NCI-H1694 (cell line): ENCODE measurements at regions not wholly inside any gene's neighbourhood (a gene's known extent, or its start where the extent isn't known, plus 50 kb on each side); places are given as distances from the start of the nearest gene placed in this dataset.
"Not testable (repeated sequence)": the region's sequence is repeated elsewhere in the genome, so short reads cannot be mapped to it uniquely, and the experiment has no call there.

ENCODE experiments used
- DNase-seq: peaks from one replicate; lab custom pipeline; 2025; lab: John Stamatoyannopoulos, UW

DNA sequence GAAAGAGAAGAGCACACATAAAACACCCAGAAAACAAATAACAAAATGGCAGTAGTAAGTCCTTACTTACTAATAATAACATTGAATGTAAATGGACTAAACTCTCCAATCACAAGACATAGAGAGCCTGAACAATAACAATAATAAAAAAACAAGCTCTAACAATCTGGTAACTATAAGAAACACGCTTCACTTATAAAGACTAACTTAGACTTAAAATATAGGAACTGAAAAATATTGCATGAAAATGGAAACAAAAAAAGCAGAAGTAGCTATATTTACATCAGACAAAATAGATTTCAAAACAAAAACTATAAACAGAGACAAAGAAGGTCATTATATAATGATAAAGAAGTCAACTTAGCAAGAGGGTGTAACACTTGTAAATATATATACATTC lies 83.1 kb upstream of the LYPLAL1 start:
- DNase-seq, result no peak

DNA sequence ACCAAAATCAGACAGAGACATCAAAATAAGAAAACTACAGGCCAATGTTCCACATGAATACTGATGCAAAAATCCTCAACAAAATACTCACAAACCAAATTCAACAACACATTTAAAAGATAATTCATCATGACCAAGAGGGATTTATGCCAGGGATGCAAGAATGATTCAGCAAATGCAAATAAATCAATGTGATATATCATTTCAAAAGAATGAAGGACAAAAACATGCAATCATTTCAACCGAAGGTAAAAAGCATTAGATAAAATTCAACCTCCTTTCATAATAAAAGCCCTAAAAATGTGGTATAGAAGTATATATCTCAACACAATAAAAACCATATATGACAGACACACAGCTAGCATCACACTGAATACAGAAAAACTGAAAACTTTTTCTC lies 81.5 kb upstream of the LYPLAL1 start:
- DNase-seq, result no peak

DNA sequence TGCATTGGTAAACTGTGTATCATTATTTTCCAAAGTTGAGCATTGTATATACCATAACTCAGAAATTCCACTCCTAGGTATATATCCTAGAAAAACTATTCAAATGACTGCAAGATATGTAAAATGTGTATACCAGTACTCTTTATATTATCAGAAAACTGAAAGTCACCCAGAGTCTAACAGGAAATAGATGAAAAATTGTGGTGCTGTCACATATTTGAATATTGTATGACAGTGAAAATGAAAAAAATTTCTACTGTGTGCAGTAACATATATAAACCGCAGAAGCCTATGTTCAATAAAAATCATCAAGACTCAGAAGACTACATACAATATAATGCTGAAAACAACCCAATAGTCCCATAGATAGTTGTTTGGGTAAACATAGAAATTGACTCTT lies 74.4 kb upstream of the LYPLAL1 start:
- no peak for DNase-seq

DNA sequence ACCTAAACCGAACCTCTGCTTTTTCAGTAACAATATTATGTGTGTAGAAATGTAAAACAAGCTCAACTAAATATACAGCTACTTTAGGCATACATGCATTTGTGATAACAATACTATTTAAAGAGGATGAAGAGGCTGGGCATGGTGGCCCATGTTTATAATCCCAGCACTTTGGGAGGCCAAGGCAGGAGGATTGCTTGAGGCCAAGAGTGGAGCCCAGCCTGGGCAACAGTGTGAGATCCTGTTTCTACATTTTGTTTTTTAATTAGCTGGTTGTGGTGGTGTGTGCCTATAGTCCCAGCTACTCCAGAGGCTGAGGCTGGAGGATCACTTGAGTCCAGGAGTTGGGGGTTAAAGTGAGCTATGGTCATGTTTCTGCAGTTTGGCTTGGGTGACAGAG lies 73.6 kb upstream of the LYPLAL1 start:
- DNase-seq, result no peak

DNA sequence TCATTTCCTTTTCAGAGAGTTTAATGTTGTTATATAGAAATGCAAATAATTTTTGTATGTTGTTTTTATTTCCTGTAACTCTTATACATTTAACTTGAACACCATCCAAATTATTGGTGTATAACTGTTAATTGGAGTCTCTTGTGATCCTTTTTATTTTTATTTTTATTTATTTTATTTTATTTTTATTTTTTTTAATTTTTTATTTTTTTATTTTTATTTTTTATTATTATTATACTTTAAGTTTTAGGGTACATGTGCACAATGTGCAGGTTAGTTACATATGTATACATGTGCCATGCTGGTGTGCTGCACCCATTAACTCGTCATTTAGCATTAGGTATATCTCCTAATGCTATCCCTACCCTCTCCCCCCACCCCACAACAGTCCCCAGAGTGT lies 71.2 kb upstream of the LYPLAL1 start:
- DNase-seq, result not testable (repeated sequence)

DNA sequence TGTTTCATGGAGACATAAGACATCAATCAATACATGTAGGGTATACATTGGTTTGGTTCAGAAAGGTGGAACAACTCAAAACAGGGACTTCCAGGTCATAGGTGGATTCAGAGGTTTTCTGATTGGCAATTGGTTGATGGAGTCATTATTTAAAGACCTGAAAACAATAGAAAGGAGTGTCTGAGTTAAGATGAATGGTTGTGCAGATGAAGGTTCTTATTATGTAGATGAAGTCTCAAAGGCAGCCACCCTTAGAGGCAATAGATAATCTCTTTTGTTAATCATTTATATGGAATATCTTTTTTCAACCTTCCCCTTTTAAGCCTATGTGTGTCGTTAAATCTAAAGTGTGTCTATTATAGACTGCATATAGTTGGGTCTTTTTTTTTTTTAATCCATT lies 67.8 kb upstream of the LYPLAL1 start:
- DNase-seq, result no peak

DNA sequence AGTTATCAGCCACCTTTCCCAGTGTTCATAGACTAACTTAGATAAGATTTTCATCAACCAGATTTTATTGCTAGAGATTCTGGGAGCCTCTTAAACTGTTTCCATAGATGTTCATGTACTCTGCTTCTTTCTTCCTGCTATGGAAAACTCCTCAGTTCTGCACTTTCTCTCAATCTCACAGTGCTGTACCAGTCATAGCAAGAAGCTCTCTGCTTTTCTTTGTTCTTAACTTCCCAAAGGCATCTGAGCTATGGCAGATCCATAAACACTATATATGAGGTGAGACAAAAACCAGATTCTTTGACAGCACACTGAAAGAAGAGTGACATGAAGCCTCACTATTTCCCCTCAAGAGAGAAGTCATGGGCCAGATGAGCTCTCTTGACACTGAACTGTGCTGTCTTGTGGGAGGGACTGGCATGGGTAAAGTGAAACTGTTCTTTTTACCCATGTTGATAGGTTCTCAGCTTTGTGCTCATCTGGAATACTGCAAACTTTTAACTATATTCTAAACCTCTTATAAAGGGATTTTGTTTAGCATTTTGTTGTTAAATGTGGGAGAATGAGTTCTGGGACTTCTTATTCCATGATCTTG lies 64.2 kb upstream of the LYPLAL1 start:
- DNase-seq, result no peak

DNA sequence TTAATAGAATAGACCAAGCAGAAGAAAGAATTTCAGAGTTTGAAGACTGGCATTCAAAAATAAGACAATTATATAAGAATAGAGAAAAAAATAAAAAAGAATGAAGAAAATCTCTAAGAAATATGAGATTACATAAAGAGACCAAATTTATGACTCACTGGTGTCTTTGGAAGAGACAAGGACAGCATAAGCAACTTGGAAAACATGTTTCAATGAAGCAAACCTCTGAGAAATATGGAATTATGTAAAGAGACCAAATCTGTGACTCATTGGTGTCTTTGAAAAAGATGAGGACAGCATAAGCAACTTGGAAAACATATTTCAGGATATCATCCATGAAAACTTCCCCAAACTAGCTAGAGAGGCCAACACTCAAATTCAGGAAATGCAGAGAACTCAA lies 60.4 kb upstream of the LYPLAL1 start:
- DNase-seq, result no peak

DNA sequence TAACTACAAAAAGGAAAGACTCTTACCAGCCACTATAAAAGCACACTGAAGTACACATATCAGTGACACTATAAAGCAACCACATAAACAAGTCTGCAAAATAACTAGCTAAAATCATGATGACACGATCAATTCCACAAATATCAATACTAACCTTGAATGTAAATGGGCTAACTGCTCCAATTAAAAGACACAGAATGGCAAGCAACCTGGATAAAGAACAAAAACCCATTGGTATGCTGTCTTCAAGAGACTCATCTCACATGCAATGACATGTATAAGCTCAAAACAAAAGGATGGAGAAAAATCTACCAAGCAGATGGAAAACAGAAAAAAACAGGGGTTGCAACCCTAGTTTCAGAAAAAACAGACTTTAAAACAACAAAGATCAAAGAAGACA lies 59.7 kb upstream of the LYPLAL1 start:
- DNase-seq, result no peak

DNA sequence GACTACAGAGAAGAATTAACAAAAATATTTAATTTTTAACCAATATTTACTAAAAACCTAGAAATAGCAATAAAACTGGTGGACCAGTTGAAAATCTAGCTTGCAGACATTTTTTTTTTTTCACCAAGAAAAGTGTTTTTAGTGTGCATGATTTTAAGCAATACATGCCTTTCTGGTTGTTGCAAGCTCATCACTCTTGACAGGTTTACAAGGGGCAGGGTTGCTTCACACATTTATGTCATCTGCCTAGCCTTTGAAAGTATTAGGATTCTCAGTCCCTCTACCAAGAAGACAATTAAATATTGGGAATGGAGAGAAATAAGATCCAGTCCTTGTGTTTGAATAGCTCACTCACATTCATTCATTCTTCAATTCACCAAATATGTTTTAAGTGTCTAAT lies 53.8 kb upstream of the LYPLAL1 start:
- no peak for DNase-seq

DNA sequence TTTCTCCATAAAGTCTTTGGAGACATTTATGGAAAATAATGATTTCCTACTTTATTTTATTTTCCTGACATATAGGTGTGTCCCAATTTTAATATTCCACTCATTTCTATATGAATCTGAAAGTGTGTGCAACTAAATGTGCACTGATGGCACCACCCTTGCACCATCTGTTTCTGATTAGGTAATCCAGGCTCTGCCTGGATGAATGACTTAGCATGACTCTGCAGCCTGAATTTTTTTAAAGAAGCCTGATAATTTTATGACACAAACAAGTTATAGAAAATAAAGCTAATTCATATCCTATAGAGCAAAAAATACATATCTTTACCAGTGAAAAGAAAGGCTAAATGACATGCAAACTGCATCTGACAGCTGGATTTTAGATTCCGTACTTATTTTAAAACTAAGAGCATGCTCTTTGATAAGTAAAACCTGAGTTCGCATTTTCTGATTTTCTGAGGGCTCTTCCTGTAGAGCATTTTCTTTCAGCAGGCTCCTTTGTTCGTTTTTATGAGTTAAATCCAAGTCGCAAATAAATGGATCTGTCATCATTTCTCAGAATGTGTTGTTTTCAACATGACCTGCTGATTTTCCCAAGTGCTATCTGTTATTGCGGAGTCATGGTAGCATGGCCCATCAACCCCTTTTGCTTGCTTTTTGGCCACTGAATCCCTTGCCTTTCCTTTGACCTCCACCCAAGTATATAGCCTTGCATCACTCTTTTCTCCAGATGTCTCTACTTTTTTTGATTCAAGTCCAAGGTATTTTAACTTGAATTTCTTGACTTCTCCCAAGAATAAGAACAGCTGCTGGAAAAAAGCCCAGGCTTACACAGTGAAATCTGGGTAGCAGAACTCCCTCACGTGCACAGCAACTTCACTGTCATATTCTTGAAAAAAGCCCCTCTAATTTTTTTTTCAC lies 52.8 kb upstream of the LYPLAL1 start:
- DNase-seq, result no peak

DNA sequence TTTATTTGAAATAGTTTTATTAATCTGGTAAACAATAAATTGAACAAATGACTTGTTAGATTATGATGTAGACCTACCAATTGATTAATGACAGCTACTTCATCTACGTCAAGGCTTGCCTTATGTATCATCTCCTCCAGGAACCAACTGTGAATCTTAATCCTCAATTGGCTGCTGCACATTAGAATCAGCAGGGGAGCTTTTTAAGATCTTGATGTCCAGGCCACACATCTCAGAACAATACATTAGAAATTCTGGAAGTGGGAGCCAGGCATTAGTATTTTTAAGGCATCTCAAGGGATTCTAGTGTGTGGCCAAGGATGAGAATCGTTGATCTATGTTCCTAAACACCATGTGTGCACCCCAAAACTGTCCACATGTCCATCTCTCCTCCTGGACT lies 52.0 kb upstream of the LYPLAL1 start:
- DNase-seq, result no peak

DNA sequence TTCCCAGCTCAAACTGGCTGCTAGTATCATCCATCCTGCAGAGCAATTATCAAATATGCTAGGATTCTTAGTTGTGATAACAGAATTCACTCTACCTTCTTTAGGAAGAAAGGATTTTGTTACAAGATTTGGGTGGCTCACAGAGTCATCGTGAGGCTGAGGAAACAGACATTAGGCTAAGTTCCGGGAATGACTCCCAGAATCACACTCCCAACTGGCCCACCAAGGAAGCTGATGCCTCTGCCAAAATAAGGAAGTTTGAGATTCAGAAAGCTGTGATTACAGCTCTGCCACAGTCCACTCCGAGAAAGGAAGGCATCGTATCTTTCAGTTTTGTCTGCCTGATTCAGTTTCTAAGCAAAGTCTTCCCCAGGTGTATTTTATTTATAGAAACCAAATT lies 50.6 kb upstream of the LYPLAL1 start:
- DNase-seq, result no peak
